ENCODE measurements at regions not wholly inside any gene's neighbourhood (a gene's known extent, or its start where the extent isn't known, plus 50 kb on each side); places are given as distances from the start of the nearest gene placed in this dataset.
"Not testable (repeated sequence)": the region's sequence is repeated elsewhere in the genome, so short reads cannot be mapped to it uniquely, and the experiment has no call there.

GRCh38 chr5:23105021-23105420, 251.9 kb upstream of the CDH12 start:
- Histone ChIP-seq H3K9me3 (ENCODE audit: low read depth) (no peaks in the 10 kb centered on the region), H3K9ac (no peak overlapping the region), H3K79me2 (ENCODE audit: insufficient read depth) (no peaks in the 10 kb centered on the region), H3K36me3 (ENCODE audit: low read depth) (no peaks in the 10 kb centered on the region), H3F3A (ENCODE audit: insufficient read depth) (no peaks in the 10 kb centered on the region), H3K4me3 (no peak overlapping the region), H3K9me2 (ENCODE audit: insufficient read depth) (no peaks in the 10 kb centered on the region), H3K4me1 (ENCODE audit: insufficient read depth) (no peaks in the 10 kb centered on the region), H3K4me2 (ENCODE audit: unreplicated experiment) (no peak overlapping the region), H3K27me3 (replicated peaks; ENCODE audit: insufficient read depth) (no peaks in the 10 kb centered on the region), H2AFZ (no peak overlapping the region), H3K27ac (no peak overlapping the region), H4K20me1 (ENCODE audit: insufficient read depth) (no peaks in the 10 kb centered on the region)
- in situ Hi-C loops (cut with MboI), result no loop called here
- no peak for DNase-seq
- WGBS, 2 experiments (ENCODE audit: low coverage in 1 of 2, low lambda C conversion rate in 2 of 2, missing lambda C conversion rate in 2 of 2), result 14 to 27% methylated on average over 2 of the region's 2 CpGs
- TF ChIP-seq EZH2 (IDR thresholded peaks at IDR 0.05; ENCODE audit: insufficient read depth, poor library complexity, severe bottlenecking), result no peak
- TF ChIP-seq EZH2phosphoT487 (IDR thresholded peaks at IDR 0.05; ENCODE audit: insufficient read depth, low read depth), result no peak

GRCh38 chr5:23103566-23103965, 250.4 kb upstream of the CDH12 start:
- Histone ChIP-seq H2AFZ (no peak overlapping the region), H3K79me2 (ENCODE audit: insufficient read depth) (no peaks in the 10 kb centered on the region), H4K20me1 (ENCODE audit: insufficient read depth) (no peaks in the 10 kb centered on the region), H3K4me2 (ENCODE audit: unreplicated experiment) (no peak overlapping the region), H3K27me3 (replicated peaks; ENCODE audit: insufficient read depth) (no peaks in the 10 kb centered on the region), H3K9ac (no peak overlapping the region), H3K9me3 (ENCODE audit: low read depth) (no peaks in the 10 kb centered on the region), H3K4me1 (ENCODE audit: insufficient read depth) (no peaks in the 10 kb centered on the region), H3K9me2 (ENCODE audit: insufficient read depth) (no peaks in the 10 kb centered on the region), H3K4me3 (no peak overlapping the region), H3K27ac (no peak overlapping the region), H3K36me3 (ENCODE audit: low read depth) (no peaks in the 10 kb centered on the region), H3F3A (ENCODE audit: insufficient read depth) (no peaks in the 10 kb centered on the region)
- TF ChIP-seq EZH2phosphoT487 (IDR thresholded peaks at IDR 0.05; ENCODE audit: insufficient read depth, low read depth), result no peak
- TF ChIP-seq EZH2 (IDR thresholded peaks at IDR 0.05; ENCODE audit: insufficient read depth, poor library complexity, severe bottlenecking), result no peak
- WGBS, 2 experiments (ENCODE audit: low coverage in 1 of 2, low lambda C conversion rate in 2 of 2, missing lambda C conversion rate in 2 of 2), result 22 to 24% methylated on average over 1 of the region's 1 CpG
- DNase-seq, result no peak
- in situ Hi-C loops (cut with MboI), result no loop called here

- H2AFZ ChIP-seq; H3K36me3 ChIP-seq (ENCODE audit: low read depth); H3F3A ChIP-seq (ENCODE audit: insufficient read depth); H3K4me2 ChIP-seq (ENCODE audit: unreplicated experiment); in situ Hi-C loops (cut with MboI); H3K9me3 ChIP-seq (ENCODE audit: low read depth); H3K79me2 ChIP-seq (ENCODE audit: insufficient read depth); H3K27me3 ChIP-seq (replicated peaks; ENCODE audit: insufficient read depth); H3K27ac ChIP-seq; H4K20me1 ChIP-seq (ENCODE audit: insufficient read depth); H3K4me1 ChIP-seq (ENCODE audit: insufficient read depth); H3K9me2 ChIP-seq (ENCODE audit: insufficient read depth); H3K9ac ChIP-seq; DNase-seq; H3K4me3 ChIP-seq: not testable (repeated sequence)
- 32 to 44% methylated on average over 7 of the region's 7 CpGs for WGBS, 2 experiments (ENCODE audit: low coverage in 1 of 2, low lambda C conversion rate in 2 of 2, missing lambda C conversion rate in 2 of 2)
Measured at GRCh38 chr5:23095418-23095817, 242.3 kb upstream of the CDH12 start.

DNA sequence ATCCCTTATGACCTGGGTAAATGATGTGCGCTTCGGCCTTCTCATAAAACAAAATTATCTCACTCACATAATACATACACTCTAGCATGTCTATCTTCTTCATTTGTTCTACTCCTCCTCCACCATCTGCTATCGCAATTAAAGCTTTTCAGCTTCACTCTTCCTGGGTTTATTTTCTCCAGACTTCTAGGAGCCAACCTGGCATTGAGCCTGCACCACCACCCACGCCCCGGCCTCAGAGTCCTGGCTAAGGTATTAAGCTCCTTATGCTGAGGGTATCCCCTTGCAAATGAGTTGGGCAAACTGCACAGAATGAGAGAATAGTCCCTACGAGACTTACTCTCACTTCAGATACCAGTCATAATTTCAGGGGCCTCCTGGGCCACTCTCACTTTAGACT, 236.1 kb upstream of the CDH12 start:
- DNase-seq, result no peak
- Histone ChIP-seq H3K9ac (no peak overlapping the region), H4K20me1 (ENCODE audit: insufficient read depth) (no peaks in the 10 kb centered on the region), H2AFZ (no peak overlapping the region), H3K9me2 (ENCODE audit: insufficient read depth) (no peaks in the 10 kb centered on the region), H3K4me2 (ENCODE audit: unreplicated experiment) (no peak overlapping the region), H3K4me1 (ENCODE audit: insufficient read depth) (no peaks in the 10 kb centered on the region), H3K36me3 (ENCODE audit: low read depth) (no peaks in the 10 kb centered on the region), H3K27ac (no peak overlapping the region), H3F3A (ENCODE audit: insufficient read depth) (no peaks in the 10 kb centered on the region), H3K27me3 (replicated peaks; ENCODE audit: insufficient read depth) (no peaks in the 10 kb centered on the region), H3K79me2 (ENCODE audit: insufficient read depth) (no peaks in the 10 kb centered on the region), H3K9me3 (ENCODE audit: low read depth) (no peaks in the 10 kb centered on the region), H3K4me3 (no peak overlapping the region)
- 39 to 43% methylated on average over 6 of the region's 6 CpGs for WGBS, 2 experiments (ENCODE audit: low coverage in 1 of 2, low lambda C conversion rate in 2 of 2, missing lambda C conversion rate in 2 of 2)
- TF ChIP-seq EZH2phosphoT487 (IDR thresholded peaks at IDR 0.05; ENCODE audit: insufficient read depth, low read depth) (no peak), EZH2 (IDR thresholded peaks at IDR 0.05; ENCODE audit: insufficient read depth, poor library complexity, severe bottlenecking) (no peak)
- in situ Hi-C loops (cut with MboI), result no loop called here

- Histone ChIP-seq H3K4me2 (ENCODE audit: unreplicated experiment) (no peak overlapping the region), H3K4me3 (no peak overlapping the region), H4K20me1 (ENCODE audit: insufficient read depth) (no peaks in the 10 kb centered on the region), H3K27me3 (replicated peaks; ENCODE audit: insufficient read depth) (no peaks in the 10 kb centered on the region), H3K9me2 (ENCODE audit: insufficient read depth) (no peaks in the 10 kb centered on the region), H3K27ac (no peak overlapping the region), H3F3A (ENCODE audit: insufficient read depth) (no peaks in the 10 kb centered on the region), H3K79me2 (ENCODE audit: insufficient read depth) (no peaks in the 10 kb centered on the region), H3K9me3 (ENCODE audit: low read depth) (no peaks in the 10 kb centered on the region), H3K9ac (no peak overlapping the region), H3K4me1 (ENCODE audit: insufficient read depth) (no peaks in the 10 kb centered on the region), H3K36me3 (ENCODE audit: low read depth) (no peaks in the 10 kb centered on the region), H2AFZ (no peak overlapping the region)
- TF ChIP-seq EZH2phosphoT487 (IDR thresholded peaks at IDR 0.05; ENCODE audit: insufficient read depth, low read depth) (no peak), EZH2 (IDR thresholded peaks at IDR 0.05; ENCODE audit: insufficient read depth, poor library complexity, severe bottlenecking) (no peak)
- WGBS, 2 experiments (ENCODE audit: low coverage in 1 of 2, low lambda C conversion rate in 2 of 2, missing lambda C conversion rate in 2 of 2), result 10 to 12% methylated on average over 3 of the region's 3 CpGs
- no peak for DNase-seq
- in situ Hi-C loops (cut with MboI), result no loop called here
Measured at GRCh38 chr5:23084815-23085214, 231.7 kb upstream of the CDH12 start.
